ENCODE measurements at regions not wholly inside any gene's neighbourhood (a gene's known extent, or its start where the extent isn't known, plus 50 kb on each side); places are given as distances from the start of the nearest gene placed in this dataset.

GRCh38 chr5:166428264-166428803 is 1863.1 kb upstream of the WWC1 start:
- no peak for TF ChIP-seq NR2C2 (CRISPR knock-in tag; IDR thresholded peaks at IDR 0.05; ENCODE audit: borderline replicate concordance)
- no peak for TF ChIP-seq TCF7L2 (IDR thresholded peaks at IDR 0.05; ENCODE audit: low read depth, low read length)
- TF ChIP-seq ZNF274 (CRISPR knock-in tag; IDR thresholded peaks at IDR 0.05) = no peak
- TF ChIP-seq CBX5 (CRISPR knock-in tag; IDR thresholded peaks at IDR 0.05; ENCODE audit: borderline replicate concordance) = no peak
